HL-60 (cell line): ENCODE measurements at regions not wholly inside any gene's neighbourhood (a gene's known extent, or its start where the extent isn't known, plus 50 kb on each side); places are given as distances from the start of the nearest gene placed in this dataset.

ENCODE experiments used
- DNase-seq, 2 experiments: peaks; one replicate each; pipeline ENCODE4 v3.0.0-alpha.2; 2010 to 2020; ENCODE audit warnings: low read depth in 1 of 2, low spot score in 1 of 2
- H3K27ac ChIP-seq: fragments of 250-450 bp; sonication (Bioruptor Pico); replicated peaks from 2 replicates; pipeline ENCODE4 v1.5.1; 2020; ENCODE audit warnings: mild to moderate bottlenecking, moderate library complexity
- H3K27me3 ChIP-seq: fragments of 250-450 bp; sonication (Bioruptor Pico); 2 replicates; pipeline ENCODE4 v1.5.1; 2021; ENCODE audit warnings: mild to moderate bottlenecking, moderate library complexity; ENCODE audit not compliant: insufficient read depth, poor library complexity, severe bottlenecking
- H3K4me3 ChIP-seq: replicated peaks from 2 replicates; pipeline ENCODE4 v1.5.1; 2011; ENCODE audit warnings: mild to moderate bottlenecking, control low read depth, low read length; ENCODE audit not compliant: insufficient read depth
- CTCF ChIP-seq: IDR thresholded peaks from one replicate; pipeline ENCODE4 v1.5.1; 2011; ENCODE audit warnings: low read length, control low read depth, inconsistent platforms; ENCODE audit not compliant: insufficient read depth
- GABPA ChIP-seq: IDR thresholded peaks from 2 replicates; pipeline ENCODE4 v1.6.1; 2012; ENCODE audit warnings: low read depth
- POLR2AphosphoS5 ChIP-seq: IDR thresholded peaks from 2 replicates; pipeline ENCODE4 v1.6.1; 2012; ENCODE audit warnings: low read depth
- REST ChIP-seq: IDR thresholded peaks from 2 replicates; pipeline ENCODE4 v1.6.1; 2012; ENCODE audit warnings: low read depth; ENCODE audit not compliant: insufficient replicate concordance
- SPI1 ChIP-seq: IDR thresholded peaks from 2 replicates; pipeline ENCODE4 v1.6.1; 2012; ENCODE audit warnings: low read depth, mild to moderate bottlenecking, borderline replicate concordance

GRCh38 chr16:5444189-5444588 is 346.6 kb upstream of the EEF2KMT start:
- TF ChIP-seq CTCF: no peak
- no peak for TF ChIP-seq POLR2AphosphoS5
- no peak for TF ChIP-seq REST
- TF ChIP-seq GABPA: no peak
- no peak for TF ChIP-seq SPI1
- no peak overlapping the region for H3K4me3 ChIP-seq
- H3K27me3 ChIP-seq: no peaks in the 10 kb centered on the region
- DNase-seq: no peak
- no peak overlapping the region for H3K27ac ChIP-seq

- Histone ChIP-seq H3K27ac (no peak overlapping the region), H3K27me3 (no peaks in the 10 kb centered on the region), H3K4me3 (no peak overlapping the region)
- TF ChIP-seq REST (no peak), POLR2AphosphoS5 (no peak), GABPA (no peak), CTCF (no peak), SPI1 (no peak)
- DNase-seq: no peak
Measured at GRCh38 chr16:5442986-5443385, 345.4 kb upstream of the EEF2KMT start.

GRCh38 chr16:5442054-5442453 is 344.5 kb upstream of the EEF2KMT start:
- TF ChIP-seq GABPA: no peak

GRCh38 chr16:5438591-5438990 is 341.0 kb upstream of the EEF2KMT start:
- TF ChIP-seq CTCF: no peak
- no peak for TF ChIP-seq GABPA
- TF ChIP-seq REST: no peak
- TF ChIP-seq SPI1: no peak
- TF ChIP-seq POLR2AphosphoS5: no peak
- H3K27me3 ChIP-seq: no peaks in the 10 kb centered on the region
- no peak for DNase-seq
- H3K27ac ChIP-seq: no peak overlapping the region
- no peak overlapping the region for H3K4me3 ChIP-seq

More at GRCh38 chr16:5442054-5442453, 344.5 kb upstream of the EEF2KMT start:
- Histone ChIP-seq H3K4me3 (no peak overlapping the region), H3K27me3 (no peaks in the 10 kb centered on the region), H3K27ac (no peak overlapping the region)
- DNase-seq: no peak
